HG03354 (cell line): ENCODE measurements at regions not wholly inside any gene's neighbourhood (a gene's known extent, or its start where the extent isn't known, plus 50 kb on each side); places are given as distances from the start of the nearest gene placed in this dataset.

ENCODE experiments used
- ATAC-seq: cut with Tn5 transposase; IDR thresholded peaks from one replicate; pipeline ENCODE4 v1.9.1; 2021; ENCODE audit warnings: mild to moderate bottlenecking; ENCODE audit not compliant: unreplicated experiment, poor library complexity, severe bottlenecking

GRCh38 chr18:71209944-71210343, 921.1 kb downstream of the SOCS6 start:
- ATAC-seq = no peak

DNA sequence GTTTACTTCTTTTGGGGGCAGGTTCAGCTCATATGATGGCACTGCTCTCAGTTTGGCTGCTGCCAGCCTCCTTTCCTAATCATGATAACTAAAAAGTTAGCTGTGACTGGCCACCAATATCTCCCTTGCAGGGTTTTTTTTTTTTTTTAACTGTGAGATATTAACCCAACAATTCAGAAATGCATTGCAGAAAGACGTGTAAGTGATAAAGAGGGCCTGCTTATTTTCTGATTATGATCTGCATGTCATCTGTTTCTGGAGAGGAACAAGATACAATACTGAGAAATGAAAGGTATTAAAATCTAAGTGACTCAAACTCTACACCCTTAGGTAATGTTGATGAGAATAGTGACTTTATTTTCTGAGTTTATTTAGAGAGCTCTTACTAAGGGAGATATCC, 905.6 kb downstream of the SOCS6 start:
- no peak for ATAC-seq

DNA sequence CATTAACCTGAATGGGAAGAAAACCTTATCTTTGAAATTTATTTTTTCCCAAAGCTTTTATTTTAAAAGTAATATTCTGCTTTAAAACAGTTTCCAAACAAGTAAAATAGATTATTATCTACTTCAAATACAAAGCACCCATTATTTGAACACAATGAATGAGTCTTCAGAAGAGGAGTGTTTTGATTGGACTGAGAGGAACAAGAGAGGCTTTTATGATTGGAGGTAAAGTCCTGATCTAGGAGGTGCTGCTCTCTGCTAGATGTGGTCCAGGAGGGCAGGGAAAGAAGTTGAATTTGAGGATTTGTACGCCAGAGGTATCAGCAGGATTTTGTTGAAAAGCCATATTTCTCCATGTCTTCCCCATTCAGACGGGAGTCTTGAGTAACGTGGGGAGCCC, 900.7 kb downstream of the SOCS6 start:
- no peak for ATAC-seq

DNA sequence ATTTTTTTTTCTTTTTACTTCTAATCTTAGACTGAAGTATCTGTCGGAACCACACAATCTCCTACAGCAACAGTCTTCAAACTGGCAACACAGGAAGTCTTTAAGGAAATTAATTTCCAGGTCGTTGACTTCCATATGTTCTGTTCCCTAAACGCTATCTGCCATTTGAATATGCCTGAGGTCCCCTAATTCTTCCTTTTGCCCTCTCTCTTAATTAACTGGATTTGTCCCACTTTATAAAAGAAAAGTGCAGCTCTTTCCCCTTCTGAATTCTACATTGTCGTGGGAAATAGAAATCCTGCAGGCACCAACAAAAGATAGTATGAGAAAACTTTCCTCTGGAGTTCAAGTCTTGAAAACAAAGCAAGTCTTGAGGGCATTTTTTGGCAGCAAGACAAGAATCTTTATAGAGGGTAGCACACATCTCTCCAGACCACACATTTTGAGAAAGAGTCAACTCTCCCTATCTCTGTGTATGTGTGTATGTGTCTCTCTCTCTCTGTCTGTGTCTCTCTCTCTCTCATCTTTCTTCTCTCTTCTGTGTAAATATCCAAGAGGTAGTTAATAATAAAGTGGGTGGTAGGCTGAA, 879.8 kb downstream of the SOCS6 start:
- ATAC-seq = no peak

- no peak for ATAC-seq
These were observed 847.6 kb downstream of the SOCS6 start for GRCh38 chr18:71136487-71136886.

DNA sequence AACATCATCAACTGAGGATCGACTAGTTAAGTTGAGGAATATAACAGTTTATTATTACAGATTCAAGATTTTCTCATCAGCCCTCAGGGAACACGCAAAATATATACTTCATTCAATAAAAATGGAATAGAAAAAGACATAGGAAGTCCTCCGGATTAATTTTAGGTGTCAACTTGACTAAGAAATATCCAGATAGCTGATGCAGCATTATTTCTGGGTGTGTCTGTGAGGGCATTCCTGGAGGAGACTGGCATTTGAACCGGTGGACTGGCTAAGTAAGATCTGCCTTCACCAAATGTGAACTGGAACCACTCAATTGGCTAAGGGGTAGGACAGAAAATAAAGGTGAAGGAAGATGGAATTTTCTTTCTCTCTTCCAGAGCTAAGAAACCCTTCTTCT, 845.3 kb downstream of the SOCS6 start:
- no peak for ATAC-seq

DNA sequence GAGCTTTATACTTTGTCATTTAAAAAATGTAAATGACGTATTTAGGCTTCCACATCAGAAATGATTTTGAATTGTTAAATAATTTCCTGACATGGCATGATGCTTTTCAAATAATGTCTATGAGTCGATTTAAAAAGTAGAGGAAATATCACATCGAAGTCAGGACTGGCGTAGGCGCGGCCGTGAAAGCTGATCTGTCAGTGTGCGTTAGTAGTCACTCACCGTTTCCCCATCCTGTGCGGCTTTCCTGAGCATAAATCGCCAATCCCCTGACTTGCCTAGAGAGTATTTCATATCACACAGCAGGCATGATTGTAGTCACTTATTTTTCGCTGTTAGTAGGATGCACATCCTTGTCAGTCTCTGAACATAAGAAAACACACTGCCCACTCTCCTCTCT, 843.1 kb downstream of the SOCS6 start:
- ATAC-seq = no peak

GRCh38 chr18:71130351-71130750, 841.5 kb downstream of the SOCS6 start:
- no peak for ATAC-seq

DNA sequence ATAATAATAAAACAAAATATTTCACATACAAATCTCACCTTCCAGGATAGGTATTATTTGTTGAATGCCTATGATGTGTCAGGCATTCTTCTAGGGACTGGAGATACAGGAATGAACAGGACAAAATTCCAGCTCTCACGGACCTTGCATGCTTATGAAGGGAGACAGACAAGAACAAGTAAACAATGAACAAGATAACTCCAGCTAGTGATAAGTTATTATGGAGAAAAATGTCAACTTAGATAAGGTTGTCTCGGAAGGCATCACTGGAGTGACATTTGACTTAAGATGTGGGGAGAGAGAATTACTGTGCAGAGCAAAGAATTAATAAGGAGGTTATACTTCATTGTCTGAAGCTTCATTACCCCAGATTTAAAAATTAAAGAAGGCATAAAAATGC, 836.7 kb downstream of the SOCS6 start:
- ATAC-seq = no peak

GRCh38 chr18:71116535-71116934, 827.7 kb downstream of the SOCS6 start:
- ATAC-seq = no peak

DNA sequence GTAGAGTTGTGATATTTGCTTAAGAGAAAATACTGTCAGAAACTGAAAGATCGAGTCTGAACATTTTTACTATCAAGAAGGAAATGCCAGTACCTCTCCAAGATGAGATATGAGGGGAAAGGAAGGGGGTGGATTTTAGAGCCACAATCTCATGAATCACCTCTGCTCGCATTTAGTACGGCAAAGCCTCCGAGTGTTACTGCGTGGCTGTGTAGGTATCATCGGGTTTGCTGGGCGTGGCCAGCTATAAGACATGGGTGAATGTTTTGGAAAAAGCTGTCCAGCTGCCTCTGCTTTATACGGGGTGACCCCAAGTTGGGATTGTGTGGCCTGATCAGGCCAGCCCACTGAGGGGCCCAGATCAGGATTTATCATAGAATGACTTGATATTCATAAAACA, 826.4 kb downstream of the SOCS6 start:
- ATAC-seq = no peak

GRCh38 chr18:71114550-71115210, 825.8 kb downstream of the SOCS6 start:
- ATAC-seq = no peak

DNA sequence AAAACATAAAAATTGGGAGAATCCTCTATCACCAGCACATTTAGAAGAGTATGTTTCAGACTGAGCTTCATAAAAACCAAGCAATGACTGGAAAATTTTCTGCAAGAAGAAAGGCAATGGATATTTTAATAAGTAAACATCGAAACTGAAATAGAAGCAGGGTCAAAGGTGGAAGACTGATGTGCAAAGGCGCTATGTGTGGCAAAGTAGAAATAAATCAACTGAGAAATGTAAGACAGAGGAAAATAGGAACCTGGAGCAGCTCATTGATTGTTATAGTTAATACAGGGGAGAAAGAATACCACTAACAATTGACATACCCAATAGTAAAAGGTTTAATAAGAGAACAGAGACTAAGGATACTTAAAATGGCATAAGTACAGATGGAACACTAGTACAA, 818.4 kb downstream of the SOCS6 start:
- no peak for ATAC-seq

GRCh38 chr18:71106701-71107100, 817.9 kb downstream of the SOCS6 start:
- ATAC-seq = no peak

- ATAC-seq = no peak
These were observed 817.2 kb downstream of the SOCS6 start for GRCh38 chr18:71105994-71106546.

DNA sequence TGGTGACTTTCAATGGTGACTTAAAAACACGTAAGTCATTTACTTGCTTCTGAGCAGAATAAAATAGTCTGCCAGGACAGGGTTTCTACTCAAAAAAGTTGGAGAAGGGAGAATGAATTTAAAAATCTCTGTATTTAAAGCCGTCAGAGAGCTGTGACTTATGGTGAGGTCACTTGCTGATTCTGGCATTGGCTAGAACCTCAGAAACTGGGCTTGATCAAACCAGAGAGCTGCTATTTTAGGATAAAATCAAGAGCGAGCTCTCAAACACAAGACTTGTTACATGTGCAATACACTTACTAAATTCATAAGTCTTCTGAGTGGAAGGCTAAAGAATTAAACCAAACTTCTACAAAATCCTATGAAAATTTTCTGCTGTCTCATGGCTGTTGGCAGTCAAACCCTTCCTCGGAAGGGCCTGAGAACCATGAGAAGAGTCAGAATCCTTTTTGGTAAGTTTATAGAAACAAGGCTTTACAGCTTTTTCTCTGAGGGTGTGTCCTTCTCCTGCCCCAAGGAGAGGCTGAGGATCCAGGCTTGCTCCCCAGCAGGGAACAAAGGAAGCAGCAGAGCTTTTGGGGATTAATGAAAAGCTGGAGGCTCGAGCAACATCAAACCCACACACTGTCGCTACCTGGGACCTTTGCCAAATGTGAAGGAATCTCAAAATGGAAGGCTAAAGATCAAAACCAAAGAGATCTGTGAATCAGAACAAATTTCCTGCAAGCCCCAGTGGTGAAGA, 816.4 kb downstream of the SOCS6 start:
- no peak for ATAC-seq

GRCh38 chr18:71079606-71080005, 790.8 kb downstream of the SOCS6 start:
- ATAC-seq = no peak

DNA sequence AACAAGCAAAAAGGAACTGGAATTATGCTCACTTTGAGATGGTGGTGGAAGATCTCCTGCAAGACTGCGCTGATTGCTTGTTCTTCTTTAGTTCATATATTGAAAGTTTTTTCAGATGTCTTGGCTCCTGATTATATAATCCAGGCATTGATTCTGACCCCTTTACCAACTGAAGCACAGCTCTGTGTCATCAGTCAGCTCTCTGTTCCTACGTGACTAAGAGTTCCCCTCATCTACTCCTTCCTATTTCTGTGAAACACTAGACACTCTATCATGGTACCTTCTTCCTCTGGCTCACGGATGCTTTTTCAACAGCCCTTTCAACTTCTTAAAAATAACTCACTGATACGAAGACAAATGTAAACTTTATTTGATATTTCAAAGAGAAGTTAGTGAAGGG, 788.6 kb downstream of the SOCS6 start:
- ATAC-seq = no peak

DNA sequence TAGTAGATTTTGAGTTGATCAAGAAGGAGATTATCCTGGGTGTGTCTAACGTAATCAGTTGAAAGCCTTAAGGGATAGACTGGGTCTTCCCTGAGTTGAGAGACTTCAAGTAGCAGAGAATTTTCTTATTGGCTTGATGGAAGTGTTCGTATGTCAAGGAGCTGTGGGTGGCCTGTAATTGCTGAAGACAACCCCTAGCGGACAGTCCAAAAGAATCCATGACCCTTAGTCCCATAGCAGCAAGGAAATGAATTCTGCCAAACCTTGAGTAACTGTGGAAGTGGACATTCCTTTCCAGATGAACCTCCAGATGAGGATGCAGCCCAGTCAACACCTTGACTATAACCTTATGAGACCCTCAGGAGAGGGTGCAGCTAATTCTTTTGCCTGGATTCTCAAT, 786.3 kb downstream of the SOCS6 start:
- no peak for ATAC-seq

- no peak for ATAC-seq
These were observed 779.5 kb downstream of the SOCS6 start for GRCh38 chr18:71068338-71068737.

- no peak for ATAC-seq
These were observed 761.0 kb downstream of the SOCS6 start for GRCh38 chr18:71049893-71050292.
